Kidney (tissue), 13 donors: ENCODE measurements at regions not wholly inside any gene's neighbourhood (a gene's known extent, or its start where the extent isn't known, plus 50 kb on each side); places are given as distances from the start of the nearest gene placed in this dataset.

Experiments
- DNase-seq, 5 donors: peaks; one replicate each; pipeline ENCODE4 v3.0.0-alpha.2; 2013 to 2020
- FAIRE-seq: peaks from 2 replicates; lab custom pipeline; 2012; peaks lifted over from hg19 to GRCh38; lab: Jason Lieb, UNC
- H3K27ac ChIP-seq, 2 donors: one replicate each; pipeline ENCODE4 v1.7.0; 2013; ENCODE audit warnings: low read depth in 2 of 2, low read length in 2 of 2, inconsistent platforms in 1 of 2
- H3K27me3 ChIP-seq: one replicate; pipeline ENCODE4 v1.7.1; 2013; ENCODE audit warnings: low read length, inconsistent platforms; ENCODE audit not compliant: control insufficient read depth, insufficient read depth
- H3K36me3 ChIP-seq, 3 donors: one replicate each; pipeline versions ENCODE4 v1.7.0 to v1.7.1; 2013; ENCODE audit warnings: low read length in 3 of 3, control low read depth in 1 of 3, inconsistent platforms in 1 of 3; ENCODE audit not compliant: insufficient read depth in 3 of 3, control insufficient read depth in 2 of 3
- H3K4me1 ChIP-seq, 3 donors: one replicate each; pipeline versions ENCODE4 v1.7.0 to v1.7.1; 2013; ENCODE audit warnings: low read length in 3 of 3, inconsistent platforms in 1 of 3, low read depth in 1 of 3; ENCODE audit not compliant: control insufficient read depth in 2 of 3, insufficient read depth in 2 of 3
- H3K4me3 ChIP-seq, 3 donors: one replicate each; pipeline versions ENCODE4 v1.7.0 to v1.8.1; 2013; ENCODE audit warnings: low read length in 3 of 3, control low read depth in 1 of 3, inconsistent platforms in 1 of 3
- H3K9ac ChIP-seq, 3 donors: one replicate each; pipeline versions ENCODE4 v1.7.0 to v1.7.1; 2013; ENCODE audit warnings: low read length in 3 of 3, control low read depth in 1 of 3, inconsistent platforms in 1 of 3
- H3K9me3 ChIP-seq, 3 donors: one replicate each; pipeline versions ENCODE4 v1.7.0 to v1.7.1; 2013; ENCODE audit warnings: low read length in 3 of 3, control low read depth in 1 of 3, inconsistent platforms in 1 of 3; ENCODE audit not compliant: control insufficient read depth in 2 of 3, insufficient read depth in 1 of 3
- CTCF ChIP-seq: IDR thresholded peaks from 3 replicates; pipeline ENCODE4 v1.5.1; 2012; ENCODE audit warnings: mild to moderate bottlenecking, moderate library complexity, borderline replicate concordance; ENCODE audit not compliant: insufficient read depth; ENCODE audit errors: extremely low read depth
- intact Hi-C: fragments of 100-400 bp; cut with DNase I; formaldehyde crosslinking; loops from one replicate; pipeline ENCODE4 v1.11.1; 2022
- donor health status: control.
- donor health status: control.
- donor health status: control.
- donor health status: control.
- donor health status: control.
- donor health status: DM: yes; HTN: yes; CAD: no.
- donor health status: Normal renal cell carcinoma (clear cell type).

DNA sequence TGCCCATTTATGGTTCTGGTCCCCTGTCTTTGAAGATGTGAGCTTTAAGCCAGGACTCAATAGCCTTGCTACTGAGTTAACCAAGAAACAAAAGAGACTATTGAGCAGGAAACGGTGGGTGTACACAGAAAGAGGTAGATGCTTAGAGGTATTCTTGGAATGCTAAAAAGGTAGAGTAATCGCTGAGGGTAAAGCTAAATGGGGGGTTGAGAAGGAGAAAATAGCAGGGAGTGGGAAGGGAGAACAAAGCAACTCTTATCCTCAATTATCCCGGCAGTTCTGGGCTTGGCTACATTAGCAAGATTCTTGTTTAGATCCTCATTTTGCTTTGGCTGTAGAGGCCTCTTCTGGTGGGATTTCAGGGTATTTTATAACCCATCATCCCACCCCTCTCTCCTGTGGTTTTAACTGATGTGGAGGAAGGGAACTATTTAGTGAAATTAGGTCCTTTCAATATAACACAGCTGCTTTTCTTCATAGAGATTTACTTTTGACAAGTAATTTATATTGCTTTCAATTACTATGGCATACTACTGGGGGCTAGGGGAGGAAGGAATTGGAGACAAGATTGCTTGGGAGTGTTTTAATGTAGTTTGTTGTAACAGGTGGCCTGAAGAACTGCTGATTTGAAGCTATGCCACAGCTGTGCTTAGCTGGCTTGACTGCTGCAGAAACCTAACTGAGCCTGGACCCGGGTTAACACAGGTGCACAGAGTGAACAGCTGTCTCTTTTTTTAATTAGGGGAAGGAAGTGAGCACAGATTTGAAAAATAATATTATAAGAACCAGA is 234.3 kb upstream of the CCDC54 start:
- no peak overlapping the region for H3K27ac ChIP-seq
- no peaks in the 10 kb centered on the region for H3K9me3 ChIP-seq
- intact Hi-C loops: no loop called here
- DNase-seq: peak in 4 of 5 donors; percentile 48 to 79 (median 64)
- no peaks in the 10 kb centered on the region for H3K27me3 ChIP-seq
- H3K4me1 ChIP-seq: no peaks in the 10 kb centered on the region
- no peak for FAIRE-seq
- no peaks in the 10 kb centered on the region for H3K36me3 ChIP-seq
- TF ChIP-seq CTCF: no peak
- H3K4me3 ChIP-seq: no peak overlapping the region
- H3K9ac ChIP-seq: no peak overlapping the region

DNA sequence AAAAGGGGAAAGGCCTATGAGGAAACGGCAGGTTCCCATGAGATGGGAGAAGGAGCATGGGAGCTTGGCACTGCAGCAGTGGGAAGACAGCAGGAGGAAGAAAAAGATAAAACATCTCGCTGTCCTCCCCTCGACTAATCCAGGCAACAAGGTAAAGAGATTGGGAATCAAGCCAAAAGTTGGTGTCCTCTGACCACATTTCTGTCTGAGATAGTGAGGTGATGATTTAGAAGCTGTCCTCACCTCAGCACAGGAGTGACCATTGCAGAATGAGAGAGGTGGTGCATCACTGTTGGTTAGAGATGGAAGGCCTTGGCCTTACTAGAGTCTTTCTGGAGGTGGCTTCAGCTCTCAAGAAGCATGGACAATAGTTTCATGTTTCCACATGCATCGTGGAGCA is 226.6 kb upstream of the CCDC54 start:
- Histone ChIP-seq H3K27ac (no peak overlapping the region), H3K4me3 (no peak overlapping the region), H3K9ac (no peak overlapping the region), H3K36me3 (no peaks in the 10 kb centered on the region), H3K4me1 (no peaks in the 10 kb centered on the region), H3K27me3 (no peaks in the 10 kb centered on the region), H3K9me3 (peaks cover 0 to 2% (median 0%) of the 10 kb centered on the region in 3 donors)
- no peak for DNase-seq
- intact Hi-C loops: no loop called here
- TF ChIP-seq CTCF: no peak
- no peak for FAIRE-seq

DNA sequence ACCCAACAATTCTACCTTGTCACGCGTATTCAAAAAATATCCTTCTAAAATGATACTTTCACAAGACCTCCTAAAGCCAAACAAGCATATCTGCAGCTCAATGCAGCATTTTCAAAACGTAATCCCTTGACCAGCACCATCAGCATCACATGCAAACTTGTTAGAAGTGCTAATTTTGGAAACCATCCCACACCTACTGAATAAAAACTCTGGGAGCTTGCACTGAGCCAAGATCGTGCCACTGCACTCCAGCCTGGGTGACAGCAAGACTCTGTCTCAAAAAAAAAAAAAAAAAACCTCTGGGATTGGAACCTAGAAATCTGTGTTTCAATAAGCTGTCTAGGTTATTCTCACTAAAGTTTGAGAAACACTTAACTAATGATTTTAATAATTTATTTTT is 223.3 kb upstream of the CCDC54 start:
- DNase-seq (no peak), FAIRE-seq (no peak)
- intact Hi-C loops: no loop called here
- Histone ChIP-seq H3K4me1 (no peaks in the 10 kb centered on the region), H3K27ac (no peak overlapping the region), H3K4me3 (no peak overlapping the region), H3K9me3 (peaks cover 0 to 2% (median 0%) of the 10 kb centered on the region in 3 donors), H3K36me3 (no peaks in the 10 kb centered on the region), H3K9ac (no peak overlapping the region), H3K27me3 (no peaks in the 10 kb centered on the region)
- TF ChIP-seq CTCF: no peak
